ENCODE measurements at regions not wholly inside any gene's neighbourhood (a gene's known extent, or its start where the extent isn't known, plus 50 kb on each side); places are given as distances from the start of the nearest gene placed in this dataset.
A peak's percentile ranks its signal among the peaks of the same experiment; 100 is the strongest.
"Not testable (repeated sequence)": the region's sequence is repeated elsewhere in the genome, so short reads cannot be mapped to it uniquely, and the experiment has no call there.

DNA sequence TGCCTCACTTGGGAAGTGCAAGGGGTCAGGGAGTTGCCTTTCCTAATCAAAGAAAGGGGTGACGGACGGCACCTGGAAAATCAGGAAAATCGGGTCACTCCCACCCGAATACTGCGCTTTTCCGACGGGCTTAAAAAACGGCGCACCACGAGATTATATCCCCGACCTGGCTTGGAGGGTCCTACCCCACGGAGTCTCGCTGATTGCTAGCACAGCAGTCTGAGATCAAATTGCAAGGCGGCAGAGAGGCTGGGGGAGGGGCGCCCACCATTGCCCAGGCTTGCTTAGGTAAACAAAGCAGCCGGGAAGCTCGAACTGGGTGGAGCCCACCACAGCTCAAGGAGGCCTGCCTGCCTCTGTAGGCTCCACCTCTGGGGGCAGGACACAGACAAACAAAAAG is 489.5 kb downstream of the PLPP3 start:
- 85 to 90% methylated on average over 15 to 17 of the region's 17 CpGs for WGBS, 2 donors
- intact Hi-C loops (cut with DNase I); H3K27me3 ChIP-seq (ENCODE audit: control insufficient read depth in 1 of 2, insufficient read depth in 2 of 2, low read length in 1 of 2); H3K27ac ChIP-seq (ENCODE audit: low read depth in 1 of 2, low read length in 2 of 2); H3K36me3 ChIP-seq (ENCODE audit: control insufficient read depth in 1 of 2, insufficient read depth in 2 of 2, low read length in 1 of 2); DNase-seq; H3K4me3 ChIP-seq (ENCODE audit: low read length in 2 of 2); H3K9me3 ChIP-seq (ENCODE audit: control insufficient read depth, low read length); H3K4me1 ChIP-seq (ENCODE audit: control insufficient read depth in 1 of 2, insufficient read depth in 2 of 2, low read length in 2 of 2); ATAC-seq (ENCODE audit: low FRiP score): not testable (repeated sequence)

GRCh38 chr1:56084246-56084645 is 495.1 kb downstream of the PLPP3 start:
- Histone ChIP-seq H3K27ac (ENCODE audit: low read depth in 1 of 2, low read length in 2 of 2) (no peak overlapping the region), H3K9me3 (ENCODE audit: control insufficient read depth, low read length) (no peaks in the 10 kb centered on the region), H3K36me3 (ENCODE audit: control insufficient read depth in 1 of 2, insufficient read depth in 2 of 2, low read length in 1 of 2) (no peaks in the 10 kb centered on the region), H3K4me1 (ENCODE audit: control insufficient read depth in 1 of 2, insufficient read depth in 2 of 2, low read length in 2 of 2) (no peaks in the 10 kb centered on the region), H3K27me3 (ENCODE audit: control insufficient read depth in 1 of 2, insufficient read depth in 2 of 2, low read length in 1 of 2) (no peaks in the 10 kb centered on the region), H3K4me3 (ENCODE audit: low read length in 2 of 2) (no peak overlapping the region)
- no peak for ATAC-seq (ENCODE audit: low FRiP score)
- 44 to 55% methylated on average over 1 of the region's 1 CpG for WGBS, 2 donors
- DNase-seq = no peak
- intact Hi-C loops (cut with DNase I) = no loop called here

- intact Hi-C loops (cut with DNase I) = no loop called here
- H3K4me1 ChIP-seq (ENCODE audit: control insufficient read depth in 1 of 2, insufficient read depth in 2 of 2, low read length in 2 of 2) = no peaks in the 10 kb centered on the region
- ATAC-seq (ENCODE audit: low FRiP score) (no peak), DNase-seq (no peak)
- H3K36me3 ChIP-seq (ENCODE audit: control insufficient read depth in 1 of 2, insufficient read depth in 2 of 2, low read length in 1 of 2) = no peaks in the 10 kb centered on the region
- no peak overlapping the region for H3K27ac ChIP-seq (ENCODE audit: low read depth in 1 of 2, low read length in 2 of 2)
- no peak overlapping the region for H3K4me3 ChIP-seq (ENCODE audit: low read length in 2 of 2)
- no peaks in the 10 kb centered on the region for H3K27me3 ChIP-seq (ENCODE audit: control insufficient read depth in 1 of 2, insufficient read depth in 2 of 2, low read length in 1 of 2)
- WGBS, 2 donors = 51% methylated on average over 2 of the region's 2 CpGs
- H3K9me3 ChIP-seq (ENCODE audit: control insufficient read depth, low read length) = no peaks in the 10 kb centered on the region
Observed at GRCh38 chr1:56081736-56082135, 497.6 kb downstream of the PLPP3 start.

- DNase-seq (peak in 1 of 2 donors; percentile 48), ATAC-seq (ENCODE audit: low FRiP score) (peak; percentile 22)
- Histone ChIP-seq H3K27me3 (ENCODE audit: control insufficient read depth in 1 of 2, insufficient read depth in 2 of 2, low read length in 1 of 2) (no peaks in the 10 kb centered on the region), H3K36me3 (ENCODE audit: control insufficient read depth in 1 of 2, insufficient read depth in 2 of 2, low read length in 1 of 2) (no peaks in the 10 kb centered on the region), H3K9me3 (ENCODE audit: control insufficient read depth, low read length) (no peaks in the 10 kb centered on the region), H3K4me3 (ENCODE audit: low read length in 2 of 2) (no peak overlapping the region), H3K4me1 (ENCODE audit: control insufficient read depth in 1 of 2, insufficient read depth in 2 of 2, low read length in 2 of 2) (no peaks in the 10 kb centered on the region), H3K27ac (ENCODE audit: low read depth in 1 of 2, low read length in 2 of 2) (no peak overlapping the region)
- intact Hi-C loops (cut with DNase I) = no loop called here
- WGBS, 2 donors = 52 to 57% methylated on average over 5 of the region's 5 CpGs
Observed at GRCh38 chr1:56081173-56081572, 498.2 kb downstream of the PLPP3 start.

DNA sequence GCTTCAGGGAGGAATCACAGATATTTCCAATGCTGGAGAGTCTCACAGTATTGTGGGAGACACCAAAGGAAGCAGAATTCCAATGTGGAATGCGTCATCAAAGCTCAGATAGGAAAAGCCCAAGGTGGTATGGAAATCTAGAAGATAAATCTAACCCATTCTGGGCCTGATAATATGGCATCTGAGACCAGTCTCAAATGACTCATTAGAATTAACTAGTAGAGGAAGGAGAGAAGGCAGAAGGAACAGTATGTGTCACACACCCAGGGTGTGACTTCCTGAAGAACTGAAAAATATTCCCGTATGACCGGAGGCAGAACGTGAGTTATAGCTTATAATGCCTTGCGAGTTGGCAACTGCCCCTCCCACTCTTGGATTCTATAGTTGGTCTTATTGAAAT is 499.2 kb downstream of the PLPP3 start:
- ATAC-seq (ENCODE audit: low FRiP score) (no peak), DNase-seq (no peak)
- H3K27me3 ChIP-seq (ENCODE audit: control insufficient read depth in 1 of 2, insufficient read depth in 2 of 2, low read length in 1 of 2) = no peaks in the 10 kb centered on the region
- no peak overlapping the region for H3K4me3 ChIP-seq (ENCODE audit: low read length in 2 of 2)
- 85 to 91% methylated on average over 5 of the region's 5 CpGs for WGBS, 2 donors
- no peaks in the 10 kb centered on the region for H3K4me1 ChIP-seq (ENCODE audit: control insufficient read depth in 1 of 2, insufficient read depth in 2 of 2, low read length in 2 of 2)
- H3K36me3 ChIP-seq (ENCODE audit: control insufficient read depth in 1 of 2, insufficient read depth in 2 of 2, low read length in 1 of 2) = no peaks in the 10 kb centered on the region
- H3K27ac ChIP-seq (ENCODE audit: low read depth in 1 of 2, low read length in 2 of 2) = no peak overlapping the region
- H3K9me3 ChIP-seq (ENCODE audit: control insufficient read depth, low read length) = no peaks in the 10 kb centered on the region
- intact Hi-C loops (cut with DNase I) = no loop called here

GRCh38 chr1:56079391-56079790 is 500.0 kb downstream of the PLPP3 start:
- Histone ChIP-seq H3K36me3 (ENCODE audit: control insufficient read depth in 1 of 2, insufficient read depth in 2 of 2, low read length in 1 of 2) (no peaks in the 10 kb centered on the region), H3K27me3 (ENCODE audit: control insufficient read depth in 1 of 2, insufficient read depth in 2 of 2, low read length in 1 of 2) (no peaks in the 10 kb centered on the region), H3K9me3 (ENCODE audit: control insufficient read depth, low read length) (no peaks in the 10 kb centered on the region), H3K27ac (ENCODE audit: low read depth in 1 of 2, low read length in 2 of 2) (no peak overlapping the region), H3K4me3 (ENCODE audit: low read length in 2 of 2) (no peak overlapping the region), H3K4me1 (ENCODE audit: control insufficient read depth in 1 of 2, insufficient read depth in 2 of 2, low read length in 2 of 2) (peaks cover 0 to under 1% of the 10 kb centered on the region in 2 donors)
- 97 to 98% methylated on average over 2 of the region's 2 CpGs for WGBS, 2 donors
- no peak for DNase-seq
- intact Hi-C loops (cut with DNase I) = loop anchor here in 1 of 2 donors (5.0 to 10.0 kb wide), 2 partner anchors 48 to 325 kb away; no protein-coding TSS in a partner anchor
- ATAC-seq (ENCODE audit: low FRiP score) = no peak

- no peaks in the 10 kb centered on the region for H3K9me3 ChIP-seq (ENCODE audit: control insufficient read depth, low read length)
- H3K4me1 ChIP-seq (ENCODE audit: control insufficient read depth in 1 of 2, insufficient read depth in 2 of 2, low read length in 2 of 2) = peaks cover 4 to 9% of the 10 kb centered on the region in 2 donors
- WGBS, 2 donors = 45 to 52% methylated on average over 2 of the region's 2 CpGs
- no peak for ATAC-seq (ENCODE audit: low FRiP score)
- intact Hi-C loops (cut with DNase I) = loop anchor here in 1 of 2 donors (5.0 to 10.0 kb wide), 2 partner anchors 50 to 328 kb away; no protein-coding TSS in a partner anchor
- no peak for DNase-seq
- no peak overlapping the region for H3K27ac ChIP-seq (ENCODE audit: low read depth in 1 of 2, low read length in 2 of 2)
- H3K4me3 ChIP-seq (ENCODE audit: low read length in 2 of 2) = no peak overlapping the region
- H3K27me3 ChIP-seq (ENCODE audit: control insufficient read depth in 1 of 2, insufficient read depth in 2 of 2, low read length in 1 of 2) = no peaks in the 10 kb centered on the region
- H3K36me3 ChIP-seq (ENCODE audit: control insufficient read depth in 1 of 2, insufficient read depth in 2 of 2, low read length in 1 of 2) = no peaks in the 10 kb centered on the region
Observed at GRCh38 chr1:56077206-56077605, 502.2 kb downstream of the PLPP3 start.

DNA sequence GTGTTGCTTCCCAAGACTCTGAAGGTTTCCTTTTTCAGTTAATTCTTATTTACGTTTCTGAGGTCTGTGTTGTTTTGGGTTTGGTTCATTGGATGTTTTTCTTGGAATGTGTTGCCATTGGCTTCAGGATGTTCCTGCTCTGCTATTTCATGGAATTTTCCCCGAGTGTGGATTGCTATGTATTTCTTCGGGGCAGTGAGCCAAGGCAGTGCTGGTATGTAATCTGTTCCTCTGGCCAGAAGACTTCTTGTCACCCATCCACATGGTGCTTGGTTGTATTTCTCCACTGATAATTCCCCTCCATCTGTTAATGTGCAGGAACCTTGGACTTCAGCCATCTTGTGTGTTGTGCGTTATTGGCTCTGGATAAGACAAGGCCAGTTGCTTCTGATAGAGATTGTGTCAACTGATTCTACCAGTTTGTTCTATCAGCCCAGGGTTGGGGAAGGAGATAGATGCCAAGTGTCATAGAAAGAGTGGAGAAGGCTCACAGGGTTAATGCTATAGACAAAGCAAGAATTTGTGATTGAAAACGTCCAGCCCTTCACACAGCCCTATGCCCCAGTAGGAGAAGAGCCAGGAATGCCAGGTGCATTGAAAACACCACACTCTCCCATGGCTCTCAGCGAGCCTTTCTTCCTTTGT is 505.2 kb downstream of the PLPP3 start:
- no peaks in the 10 kb centered on the region for H3K36me3 ChIP-seq (ENCODE audit: control insufficient read depth in 1 of 2, insufficient read depth in 2 of 2, low read length in 1 of 2)
- peak; percentile 88 for ATAC-seq (ENCODE audit: low FRiP score)
- H3K4me1 ChIP-seq (ENCODE audit: control insufficient read depth in 1 of 2, insufficient read depth in 2 of 2, low read length in 2 of 2) = peaks cover 6 to 17% of the 10 kb centered on the region in 2 donors
- WGBS, 2 donors = 2 to 4% methylated on average over 6 of the region's 6 CpGs
- intact Hi-C loops (cut with DNase I) = loop anchor here (5.0 to 10.0 kb wide), 4 partner anchors 331 to 647 kb away; partner anchors contain the start of gene PLPP3 (in 1 of the 2)
- peak; percentile 85 to 88 for DNase-seq
- no peak overlapping the region for H3K4me3 ChIP-seq (ENCODE audit: low read length in 2 of 2)
- no peaks in the 10 kb centered on the region for H3K27me3 ChIP-seq (ENCODE audit: control insufficient read depth in 1 of 2, insufficient read depth in 2 of 2, low read length in 1 of 2)
- peak overlapping the region; percentile 57 to 80 for H3K27ac ChIP-seq (ENCODE audit: low read depth in 1 of 2, low read length in 2 of 2)
- no peaks in the 10 kb centered on the region for H3K9me3 ChIP-seq (ENCODE audit: control insufficient read depth, low read length)

DNA sequence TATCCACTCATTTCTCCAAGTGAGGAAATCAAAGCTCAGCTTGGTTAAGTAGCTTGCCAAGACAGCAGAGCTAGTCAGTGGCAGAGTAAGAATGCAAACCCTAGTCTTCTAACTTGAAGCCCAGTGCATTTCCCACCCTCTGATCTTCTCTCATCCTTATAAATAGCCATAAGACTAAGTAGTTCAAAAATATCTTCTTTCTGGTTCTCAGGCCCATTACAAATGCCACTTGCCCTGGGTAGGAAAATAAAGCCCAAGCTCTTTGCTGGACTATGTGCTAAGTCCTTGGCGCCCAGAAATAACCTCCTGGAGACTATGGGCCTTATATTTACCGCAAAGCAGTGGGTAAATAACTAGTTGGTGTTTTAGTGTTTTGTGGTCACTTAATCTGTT is 505.8 kb downstream of the PLPP3 start:
- Histone ChIP-seq H3K27ac (ENCODE audit: low read depth in 1 of 2, low read length in 2 of 2) (peak overlapping the region; percentile 57 to 89), H3K9me3 (ENCODE audit: control insufficient read depth, low read length) (no peaks in the 10 kb centered on the region), H3K4me3 (ENCODE audit: low read length in 2 of 2) (no peak overlapping the region), H3K27me3 (ENCODE audit: control insufficient read depth in 1 of 2, insufficient read depth in 2 of 2, low read length in 1 of 2) (no peaks in the 10 kb centered on the region), H3K36me3 (ENCODE audit: control insufficient read depth in 1 of 2, insufficient read depth in 2 of 2, low read length in 1 of 2) (no peaks in the 10 kb centered on the region), H3K4me1 (ENCODE audit: control insufficient read depth in 1 of 2, insufficient read depth in 2 of 2, low read length in 2 of 2) (peaks cover 6 to 17% of the 10 kb centered on the region in 2 donors)
- intact Hi-C loops (cut with DNase I) = loop anchor here (5.0 to 10.0 kb wide), 4 partner anchors 331 to 646 kb away; partner anchors contain the start of gene PLPP3 (in 1 of the 2)
- DNase-seq = no peak
- 5 to 6% methylated on average over 2 of the region's 2 CpGs for WGBS, 2 donors
- peak; percentile 80 for ATAC-seq (ENCODE audit: low FRiP score)

Data from aorta (tissue), 5 donors.